Left lung (tissue), 4 donors: ENCODE measurements at regions not wholly inside any gene's neighbourhood (a gene's known extent, or its start where the extent isn't known, plus 50 kb on each side); places are given as distances from the start of the nearest gene placed in this dataset.
A peak's percentile ranks its signal among the peaks of the same experiment; 100 is the strongest.

ENCODE experiments used
- ATAC-seq: fragments of 200-7000 bp; cut with Tn5 transposase; one replicate; pipeline ENCODE4 v1.9.1; 2020; ENCODE audit warnings: moderate library complexity
- DNase-seq, 4 donors: peaks; one replicate each; pipeline ENCODE4 v3.0.0-alpha.2; 2013 to 2020
- H3K27ac ChIP-seq, 2 donors: fragments of 200-600 bp; sonication (generic) in 1 of 2; one replicate each; pipeline versions ENCODE4 v1.5.0 to v1.8.0; 2020 to 2021
- H3K27me3 ChIP-seq, 2 donors: fragments of 200-600 bp; sonication (generic) in 1 of 2; one replicate each; pipeline versions ENCODE4 v1.5.0 to v1.8.0; 2020 to 2021
- H3K36me3 ChIP-seq, 2 donors: fragments of 200-600 bp; sonication (generic) in 1 of 2; one replicate each; pipeline versions ENCODE4 v1.5.0 to v1.8.0; 2020 to 2021
- H3K4me1 ChIP-seq, 2 donors: fragments of 200-600 bp; one replicate each; pipeline ENCODE4 v1.8.0; 2021
- H3K4me3 ChIP-seq, 2 donors: fragments of 200-600 bp; sonication (generic) in 1 of 2; one replicate each; pipeline versions ENCODE4 v1.5.0 to v1.8.0; 2020 to 2021; ENCODE audit warnings: mild to moderate bottlenecking in 1 of 2
- H3K9me3 ChIP-seq, 2 donors: fragments of 200-600 bp; sonication (generic) in 1 of 2; one replicate each; pipeline versions ENCODE4 v1.5.0 to v1.8.0; 2020 to 2021
- intact Hi-C, 2 donors: fragments of 100-400 bp; cut with DNase I; formaldehyde crosslinking; loops; one replicate each; pipeline versions ENCODE4 v1.11.2 to v1.14.2; 2022
- TF ChIP-seq, protein P1 (sequence below), 2 donors: fragments of 200-600 bp; sonication (generic) in 1 of 2; IDR thresholded peaks; one replicate each; pipeline versions ENCODE4 v1.5.0 to v1.8.0; 2021; ENCODE audit warnings: antibody characterized with exemption in 2 of 2
- donor health status: DM: no; HTN: yes; CAD: no.
- donor health status: DM: no; HTN: no; CAD: no.

DNA sequence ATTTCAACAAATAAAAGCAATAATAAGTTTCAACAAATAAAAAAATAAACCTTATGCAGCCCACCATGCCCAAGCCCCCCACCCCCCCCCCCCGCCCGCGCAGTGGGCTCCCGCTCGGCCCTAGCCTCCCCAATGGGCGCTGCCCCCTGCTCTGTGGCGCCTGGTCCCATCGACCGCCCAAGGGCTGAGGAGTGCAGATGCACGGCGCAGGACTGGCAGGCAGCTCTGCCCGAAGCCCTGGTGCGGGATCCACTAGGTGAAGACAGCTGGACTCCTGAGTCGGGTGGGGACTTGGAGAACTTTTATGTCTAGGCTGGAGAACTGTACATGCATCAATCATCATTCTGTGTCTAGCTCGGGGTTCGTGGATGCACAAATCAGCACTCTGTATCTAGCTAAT, 779.6 kb downstream of the DACH1 start:
- H3K4me1 ChIP-seq = no peaks in the 10 kb centered on the region
- ATAC-seq (no peak), DNase-seq (peak in 1 of 4 donors; percentile 67)
- H3K4me3 ChIP-seq = no peak overlapping the region
- no peaks in the 10 kb centered on the region for H3K9me3 ChIP-seq
- no peak overlapping the region for H3K27ac ChIP-seq
- no peaks in the 10 kb centered on the region for H3K27me3 ChIP-seq
- TF ChIP-seq, protein P1, sequence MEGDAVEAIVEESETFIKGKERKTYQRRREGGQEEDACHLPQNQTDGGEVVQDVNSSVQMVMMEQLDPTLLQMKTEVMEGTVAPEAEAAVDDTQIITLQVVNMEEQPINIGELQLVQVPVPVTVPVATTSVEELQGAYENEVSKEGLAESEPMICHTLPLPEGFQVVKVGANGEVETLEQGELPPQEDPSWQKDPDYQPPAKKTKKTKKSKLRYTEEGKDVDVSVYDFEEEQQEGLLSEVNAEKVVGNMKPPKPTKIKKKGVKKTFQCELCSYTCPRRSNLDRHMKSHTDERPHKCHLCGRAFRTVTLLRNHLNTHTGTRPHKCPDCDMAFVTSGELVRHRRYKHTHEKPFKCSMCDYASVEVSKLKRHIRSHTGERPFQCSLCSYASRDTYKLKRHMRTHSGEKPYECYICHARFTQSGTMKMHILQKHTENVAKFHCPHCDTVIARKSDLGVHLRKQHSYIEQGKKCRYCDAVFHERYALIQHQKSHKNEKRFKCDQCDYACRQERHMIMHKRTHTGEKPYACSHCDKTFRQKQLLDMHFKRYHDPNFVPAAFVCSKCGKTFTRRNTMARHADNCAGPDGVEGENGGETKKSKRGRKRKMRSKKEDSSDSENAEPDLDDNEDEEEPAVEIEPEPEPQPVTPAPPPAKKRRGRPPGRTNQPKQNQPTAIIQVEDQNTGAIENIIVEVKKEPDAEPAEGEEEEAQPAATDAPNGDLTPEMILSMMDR (IDR thresholded peaks at IDR 0.05) = no peak
- H3K36me3 ChIP-seq = no peaks in the 10 kb centered on the region
- intact Hi-C loops = no loop called here

DNA sequence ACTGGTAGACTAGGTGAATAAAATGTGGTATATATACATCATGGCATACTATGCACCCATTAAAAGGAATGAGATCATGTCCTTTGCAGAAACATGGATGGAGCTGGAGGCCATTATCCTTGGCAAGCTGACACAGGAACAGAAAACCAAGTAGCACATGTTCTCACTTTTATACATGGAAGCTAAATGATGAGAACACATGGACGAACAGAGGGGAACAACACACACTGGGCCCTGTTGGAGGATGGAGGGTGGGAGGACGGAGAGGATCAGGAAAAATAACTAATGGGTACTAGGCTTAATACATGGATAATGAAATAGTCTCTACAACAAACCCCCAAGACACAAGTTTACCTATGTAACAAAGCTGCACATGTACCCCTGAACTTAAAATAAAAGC, 780.0 kb downstream of the DACH1 start:
- no peaks in the 10 kb centered on the region for H3K4me1 ChIP-seq
- no peaks in the 10 kb centered on the region for H3K27me3 ChIP-seq
- H3K4me3 ChIP-seq = no peak overlapping the region
- H3K27ac ChIP-seq = no peak overlapping the region
- intact Hi-C loops = no loop called here
- ATAC-seq (no peak), DNase-seq (no peak)
- no peaks in the 10 kb centered on the region for H3K36me3 ChIP-seq
- TF ChIP-seq, protein P1 (IDR thresholded peaks at IDR 0.05) = no peak
- no peaks in the 10 kb centered on the region for H3K9me3 ChIP-seq

DNA sequence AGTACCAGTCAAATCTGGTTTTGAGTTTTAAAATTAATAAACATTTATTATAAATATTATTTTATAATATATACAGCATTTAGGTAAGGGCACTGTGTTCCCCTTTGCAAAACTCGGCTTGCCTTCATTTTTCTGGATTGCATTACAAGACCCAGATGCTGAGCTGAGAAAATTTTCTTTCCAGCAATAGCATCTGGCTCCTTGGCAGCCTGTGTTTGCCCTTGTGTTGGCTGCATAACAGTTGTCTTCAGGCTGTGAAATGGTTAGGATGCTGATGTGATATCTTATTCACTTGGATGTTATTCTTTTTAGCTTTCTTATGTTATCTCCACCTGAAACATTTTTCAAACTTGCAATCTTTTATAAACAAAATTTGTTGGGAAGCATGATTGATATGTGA, 784.4 kb downstream of the DACH1 start:
- DNase-seq (no peak), ATAC-seq (no peak)
- no peaks in the 10 kb centered on the region for H3K4me1 ChIP-seq
- no peaks in the 10 kb centered on the region for H3K27me3 ChIP-seq
- no peaks in the 10 kb centered on the region for H3K36me3 ChIP-seq
- no peak overlapping the region for H3K4me3 ChIP-seq
- no peak overlapping the region for H3K27ac ChIP-seq
- TF ChIP-seq, protein P1 (IDR thresholded peaks at IDR 0.05) = no peak
- H3K9me3 ChIP-seq = no peaks in the 10 kb centered on the region
- intact Hi-C loops = no loop called here

DNA sequence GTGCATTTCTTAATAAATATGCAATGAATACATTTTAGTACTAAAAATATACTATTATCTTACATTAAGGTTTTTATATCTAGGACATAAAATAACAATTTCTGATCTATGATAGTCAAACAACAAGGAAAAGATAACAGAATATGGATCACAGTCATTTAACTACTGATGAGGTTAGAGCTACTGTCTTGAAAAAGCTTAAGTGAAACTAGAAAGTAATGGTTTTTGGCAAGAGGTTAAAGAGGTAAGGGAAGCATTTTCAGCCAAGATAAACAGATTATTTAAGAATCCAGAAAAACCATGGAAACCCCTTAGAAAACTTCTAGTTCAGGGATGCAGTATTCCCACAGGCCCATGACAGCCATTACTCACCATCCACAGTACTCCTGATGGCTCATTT, 787.4 kb downstream of the DACH1 start:
- H3K4me1 ChIP-seq = no peaks in the 10 kb centered on the region
- no peaks in the 10 kb centered on the region for H3K27me3 ChIP-seq
- H3K27ac ChIP-seq = no peak overlapping the region
- ATAC-seq (no peak), DNase-seq (no peak)
- no peaks in the 10 kb centered on the region for H3K36me3 ChIP-seq
- TF ChIP-seq, protein P1 (IDR thresholded peaks at IDR 0.05) = no peak
- H3K4me3 ChIP-seq = no peak overlapping the region
- no peaks in the 10 kb centered on the region for H3K9me3 ChIP-seq
- intact Hi-C loops = no loop called here

DNA sequence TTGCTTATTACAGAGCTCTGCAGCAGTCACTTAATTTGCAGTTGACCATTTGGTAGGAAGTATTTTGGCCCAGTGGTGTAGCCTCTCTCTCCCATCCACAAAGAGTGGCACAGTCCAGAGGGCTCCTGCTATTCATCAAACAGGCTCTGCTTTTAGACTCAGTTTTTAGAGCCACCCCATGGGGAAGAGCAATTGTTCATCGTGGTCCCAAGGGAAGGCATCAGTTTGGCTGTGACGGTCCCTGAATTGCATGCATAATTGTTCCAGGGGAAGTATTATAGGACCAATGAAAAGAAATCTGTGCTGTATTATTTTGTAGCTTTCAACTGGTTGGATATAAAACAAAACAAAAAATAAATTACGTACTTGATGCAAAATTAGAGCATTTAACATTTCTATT, 799.0 kb downstream of the DACH1 start:
- H3K27me3 ChIP-seq = no peaks in the 10 kb centered on the region
- TF ChIP-seq, protein P1 (IDR thresholded peaks at IDR 0.05) = no peak
- ATAC-seq = no peak
- H3K36me3 ChIP-seq = no peaks in the 10 kb centered on the region
- H3K9me3 ChIP-seq = peaks cover 0 to 4% of the 10 kb centered on the region in 2 donors
- DNase-seq = no peak
- H3K4me1 ChIP-seq = no peaks in the 10 kb centered on the region
- intact Hi-C loops = no loop called here
- no peak overlapping the region for H3K27ac ChIP-seq
- no peak overlapping the region for H3K4me3 ChIP-seq
